GM12878 (cell line): ENCODE measurements at regions not wholly inside any gene's neighbourhood (a gene's known extent, or its start where the extent isn't known, plus 50 kb on each side); places are given as distances from the start of the nearest gene placed in this dataset.

Source experiments
- CHD1 ChIP-seq: IDR thresholded peaks from 2 replicates; pipeline ENCODE4 v1.6.1; 2012; ENCODE audit warnings: low read depth, low read length, improper control_type of control experiment
- CHD2 ChIP-seq: IDR thresholded peaks from 2 replicates; pipeline ENCODE4 v1.6.1; 2011; ENCODE audit warnings: low read depth, low read length, improper control_type of control experiment, borderline replicate concordance
- CTCF ChIP-seq, 3 experiments: IDR thresholded peaks in 2 of 3; conservative IDR thresholded peaks in 1 of 3; 2 replicates each; pipeline ENCODE4 v1.5.1; 2011; ENCODE audit warnings: low read depth in 3 of 3, low read length in 3 of 3, mild to moderate bottlenecking in 3 of 3, control low read depth in 2 of 3, moderate library complexity in 2 of 3, inconsistent platforms in 1 of 3, mixed read lengths in 1 of 3; ENCODE audit not compliant: control insufficient read depth in 2 of 3, insufficient read depth in 1 of 3; ENCODE audit errors: extremely low read depth in 1 of 3
- EP300 ChIP-seq, 2 experiments: fragments of 150-350 bp in 1 of 2; IDR thresholded peaks; 2 replicates each; pipeline ENCODE4 v1.6.1; 2011 to 2012; ENCODE audit warnings: low read depth in 2 of 2, low read length in 2 of 2, borderline replicate concordance in 1 of 2, improper control_type of control experiment in 1 of 2, inconsistent platforms in 1 of 2; ENCODE audit not compliant: control insufficient read depth in 1 of 2
- GABPA ChIP-seq: IDR thresholded peaks from 2 replicates; pipeline ENCODE4 v1.6.1; 2014; ENCODE audit warnings: antibody characterized with exemption, low read depth, mild to moderate bottlenecking, inconsistent platforms
- KDM1A ChIP-seq: fragments of 200-600 bp; sonication (generic); IDR thresholded peaks from 2 replicates; pipeline ENCODE4 v1.6.1; 2016; ENCODE audit warnings: borderline replicate concordance
- LARP7 ChIP-seq: fragments of 450-650 bp; IDR thresholded peaks from 2 replicates; pipeline ENCODE4 v1.6.1; 2017; ENCODE audit warnings: mild to moderate bottlenecking
- MAX ChIP-seq: IDR thresholded peaks from 2 replicates; pipeline ENCODE4 v1.6.1; 2012; ENCODE audit warnings: low read depth, low read length, improper control_type of control experiment
- PAX8 ChIP-seq: fragments of 450-650 bp; IDR thresholded peaks from 2 replicates; pipeline ENCODE4 v1.6.1; 2017; ENCODE audit warnings: mild to moderate bottlenecking, moderate library complexity
- RAD21 ChIP-seq: IDR thresholded peaks from 2 replicates; pipeline ENCODE4 v1.6.1; 2011; ENCODE audit warnings: mild to moderate bottlenecking, low read depth, low read length, moderate library complexity; ENCODE audit not compliant: insufficient read depth
- STAT3 ChIP-seq: IDR thresholded peaks from 2 replicates; pipeline ENCODE4 v1.6.1; 2011; ENCODE audit warnings: low read depth, low read length, improper control_type of control experiment
- USF2 ChIP-seq: IDR thresholded peaks from 2 replicates; pipeline ENCODE4 v1.6.1; 2011; ENCODE audit warnings: low read depth, low read length, improper control_type of control experiment, borderline replicate concordance
- ZSCAN29 ChIP-seq: fragments of 450-650 bp; IDR thresholded peaks from 2 replicates; pipeline ENCODE4 v1.6.1; 2017; ENCODE audit warnings: mild to moderate bottlenecking, moderate library complexity
- TF ChIP-seq, protein P1 (sequence below): IDR thresholded peaks from 2 replicates; pipeline ENCODE4 v1.6.1; 2012; ENCODE audit warnings: low read depth, low read length, improper control_type of control experiment

- TF ChIP-seq CTCF (IDR thresholded peaks at IDR 0.05 in 2 of 3, conservative IDR thresholded peaks at IDR 0.05 in 1 of 3; ENCODE audit: control insufficient read depth in 2 of 3, extremely low read depth in 1 of 3, insufficient read depth in 1 of 3, low read depth in 3 of 3, low read length in 3 of 3) (no peak), CHD2 (no peak), EP300 (IDR thresholded peaks at IDR 0.05; ENCODE audit: borderline replicate concordance in 1 of 2, control insufficient read depth in 1 of 2, low read depth in 2 of 2, low read length in 2 of 2) (no peak), LARP7 (no peak), STAT3 (no peak), MAX (no peak), PAX8 (no peak), CHD1 (no peak), RAD21 (no peak), ZSCAN29 (no peak), GABPA (no peak), KDM1A (no peak), USF2 (no peak)
- TF ChIP-seq, protein P1, sequence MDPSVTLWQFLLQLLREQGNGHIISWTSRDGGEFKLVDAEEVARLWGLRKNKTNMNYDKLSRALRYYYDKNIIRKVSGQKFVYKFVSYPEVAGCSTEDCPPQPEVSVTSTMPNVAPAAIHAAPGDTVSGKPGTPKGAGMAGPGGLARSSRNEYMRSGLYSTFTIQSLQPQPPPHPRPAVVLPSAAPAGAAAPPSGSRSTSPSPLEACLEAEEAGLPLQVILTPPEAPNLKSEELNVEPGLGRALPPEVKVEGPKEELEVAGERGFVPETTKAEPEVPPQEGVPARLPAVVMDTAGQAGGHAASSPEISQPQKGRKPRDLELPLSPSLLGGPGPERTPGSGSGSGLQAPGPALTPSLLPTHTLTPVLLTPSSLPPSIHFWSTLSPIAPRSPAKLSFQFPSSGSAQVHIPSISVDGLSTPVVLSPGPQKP, result no peak
Measured at GRCh38 chr7:49417034-49417433, 356.4 kb upstream of the VWC2 start.
